ENCODE measurements at regions not wholly inside any gene's neighbourhood (a gene's known extent, or its start where the extent isn't known, plus 50 kb on each side); places are given as distances from the start of the nearest gene placed in this dataset.

- Histone ChIP-seq H4K20me1 (ENCODE audit: insufficient read depth, low read length, poor library complexity, severe bottlenecking) (no peaks in the 10 kb centered on the region), H3K4me2 (ENCODE audit: low read depth, low read length, poor library complexity, severe bottlenecking) (no peak overlapping the region), H3F3A (ENCODE audit: low read depth) (no peaks in the 10 kb centered on the region), H3K36me3 (ENCODE audit: insufficient read depth, low read length) (no peaks in the 10 kb centered on the region), H3K9ac (ENCODE audit: low read depth, low read length, poor library complexity, severe bottlenecking) (no peak overlapping the region), H3K4me3 (ENCODE audit: low read length, poor library complexity, severe bottlenecking) (no peak overlapping the region), H3K9me2 (replicated peaks; ENCODE audit: low read depth, low read length) (0 out of 2 replicates have a peak, but pooled peaks cover 4% of the 10 kb centered on the region), H3K79me2 (ENCODE audit: insufficient read depth, low read length) (no peaks in the 10 kb centered on the region), H3K9me3 (ENCODE audit: insufficient read depth, low read depth, low read length) (no peaks in the 10 kb centered on the region), H2AFZ (ENCODE audit: low read length) (no peak overlapping the region), H3K27me3 (ENCODE audit: insufficient read depth, low read length, poor library complexity, severe bottlenecking) (no peaks in the 10 kb centered on the region), H3K4me1 (ENCODE audit: insufficient read depth, low read length, poor library complexity, severe bottlenecking) (no peaks in the 10 kb centered on the region)
- TF ChIP-seq EZH2phosphoT487 (IDR thresholded peaks at IDR 0.05; ENCODE audit: borderline replicate concordance) (no peak), CTCF (conservative IDR thresholded peaks at IDR 0.05; ENCODE audit: low read length) (no peak)
These were observed 110.7 kb upstream of the SEMA3C start for GRCh38 chr7:81029511-81029910.

- Histone ChIP-seq H3K9ac (ENCODE audit: low read depth, low read length, poor library complexity, severe bottlenecking) (no peak overlapping the region), H2AFZ (ENCODE audit: low read length) (no peak overlapping the region), H3K79me2 (ENCODE audit: insufficient read depth, low read length) (no peaks in the 10 kb centered on the region), H3K27me3 (ENCODE audit: insufficient read depth, low read length, poor library complexity, severe bottlenecking) (no peaks in the 10 kb centered on the region), H3K36me3 (ENCODE audit: insufficient read depth, low read length) (no peaks in the 10 kb centered on the region), H3K9me3 (ENCODE audit: insufficient read depth, low read depth, low read length) (no peaks in the 10 kb centered on the region), H3K9me2 (replicated peaks; ENCODE audit: low read depth, low read length) (no peaks in the 10 kb centered on the region), H4K20me1 (ENCODE audit: insufficient read depth, low read length, poor library complexity, severe bottlenecking) (no peaks in the 10 kb centered on the region), H3K4me2 (ENCODE audit: low read depth, low read length, poor library complexity, severe bottlenecking) (no peak overlapping the region), H3K4me1 (ENCODE audit: insufficient read depth, low read length, poor library complexity, severe bottlenecking) (no peaks in the 10 kb centered on the region), H3K4me3 (ENCODE audit: low read length, poor library complexity, severe bottlenecking) (no peak overlapping the region), H3F3A (ENCODE audit: low read depth) (no peaks in the 10 kb centered on the region)
- no peak for TF ChIP-seq CTCF (conservative IDR thresholded peaks at IDR 0.05; ENCODE audit: low read length)
- no peak for TF ChIP-seq EZH2phosphoT487 (IDR thresholded peaks at IDR 0.05; ENCODE audit: borderline replicate concordance)
These were observed 106.5 kb upstream of the SEMA3C start for GRCh38 chr7:81025360-81025759.

GRCh38 chr7:81014908-81015307 lies 96.1 kb upstream of the SEMA3C start:
- H3K4me3 ChIP-seq (ENCODE audit: low read length, poor library complexity, severe bottlenecking) = no peak overlapping the region
- H3K9me2 ChIP-seq (replicated peaks; ENCODE audit: low read depth, low read length) = no peaks in the 10 kb centered on the region
- TF ChIP-seq EZH2phosphoT487 (IDR thresholded peaks at IDR 0.05; ENCODE audit: borderline replicate concordance) (no peak), CTCF (conservative IDR thresholded peaks at IDR 0.05; ENCODE audit: low read length) (no peak)

More at GRCh38 chr7:81014908-81015307, 96.1 kb upstream of the SEMA3C start:
- H3K9me3 ChIP-seq (ENCODE audit: insufficient read depth, low read depth, low read length) = no peaks in the 10 kb centered on the region
- H3K4me1 ChIP-seq (ENCODE audit: insufficient read depth, low read length, poor library complexity, severe bottlenecking) = no peaks in the 10 kb centered on the region
- H3K79me2 ChIP-seq (ENCODE audit: insufficient read depth, low read length) = no peaks in the 10 kb centered on the region
- H4K20me1 ChIP-seq (ENCODE audit: insufficient read depth, low read length, poor library complexity, severe bottlenecking) = no peaks in the 10 kb centered on the region
- H3F3A ChIP-seq (ENCODE audit: low read depth) = no peaks in the 10 kb centered on the region
- no peak overlapping the region for H3K9ac ChIP-seq (ENCODE audit: low read depth, low read length, poor library complexity, severe bottlenecking)
- no peak overlapping the region for H2AFZ ChIP-seq (ENCODE audit: low read length)
- no peaks in the 10 kb centered on the region for H3K36me3 ChIP-seq (ENCODE audit: insufficient read depth, low read length)
- no peaks in the 10 kb centered on the region for H3K27me3 ChIP-seq (ENCODE audit: insufficient read depth, low read length, poor library complexity, severe bottlenecking)
- no peak overlapping the region for H3K4me2 ChIP-seq (ENCODE audit: low read depth, low read length, poor library complexity, severe bottlenecking)
